ENCODE measurements at regions not wholly inside any gene's neighbourhood (a gene's known extent, or its start where the extent isn't known, plus 50 kb on each side); places are given as distances from the start of the nearest gene placed in this dataset.
A peak's percentile ranks its signal among the peaks of the same experiment; 100 is the strongest.

GRCh38 chrX:39534949-39535348 lies 562.8 kb downstream of the BCOR start:
- Histone ChIP-seq H3K27ac (no peak overlapping the region), H3K9me2 (ENCODE audit: insufficient read depth) (no peaks in the 10 kb centered on the region), H3K4me3 (no peak overlapping the region), H3K27me3 (replicated peaks; ENCODE audit: insufficient read depth) (no peaks in the 10 kb centered on the region), H4K20me1 (ENCODE audit: insufficient read depth) (no peaks in the 10 kb centered on the region), H3K79me2 (ENCODE audit: insufficient read depth) (no peaks in the 10 kb centered on the region), H3K4me1 (ENCODE audit: insufficient read depth) (no peaks in the 10 kb centered on the region), H3K9ac (no peak overlapping the region), H3K36me3 (ENCODE audit: low read depth) (no peaks in the 10 kb centered on the region), H3K4me2 (ENCODE audit: unreplicated experiment) (no peak overlapping the region), H3K9me3 (ENCODE audit: low read depth) (no peaks in the 10 kb centered on the region), H3F3A (ENCODE audit: insufficient read depth) (no peaks in the 10 kb centered on the region), H2AFZ (no peak overlapping the region)
- TF ChIP-seq EZH2 (IDR thresholded peaks at IDR 0.05; ENCODE audit: insufficient read depth, poor library complexity, severe bottlenecking) = no peak
- 61 to 70% methylated on average over 7 of the region's 7 CpGs for WGBS, 2 experiments (ENCODE audit: low coverage in 1 of 2, low lambda C conversion rate in 2 of 2, missing lambda C conversion rate in 2 of 2)
- in situ Hi-C loops (cut with MboI) = no loop called here
- no peak for DNase-seq

GRCh38 chrX:39536211-39536610 lies 561.5 kb downstream of the BCOR start:
- Histone ChIP-seq H3K4me3 (no peak overlapping the region), H3K27ac (no peak overlapping the region), H3K4me2 (ENCODE audit: unreplicated experiment) (no peak overlapping the region), H2AFZ (no peak overlapping the region), H3K4me1 (ENCODE audit: insufficient read depth) (no peaks in the 10 kb centered on the region), H3K36me3 (ENCODE audit: low read depth) (no peaks in the 10 kb centered on the region), H3K9me3 (ENCODE audit: low read depth) (no peaks in the 10 kb centered on the region), H3K27me3 (replicated peaks; ENCODE audit: insufficient read depth) (no peaks in the 10 kb centered on the region), H3K9me2 (ENCODE audit: insufficient read depth) (no peaks in the 10 kb centered on the region), H4K20me1 (ENCODE audit: insufficient read depth) (no peaks in the 10 kb centered on the region), H3K9ac (no peak overlapping the region), H3K79me2 (ENCODE audit: insufficient read depth) (no peaks in the 10 kb centered on the region), H3F3A (ENCODE audit: insufficient read depth) (no peaks in the 10 kb centered on the region)
- in situ Hi-C loops (cut with MboI) = no loop called here
- 21 to 40% methylated on average over 6 to 12 of the region's 12 CpGs for WGBS, 2 experiments (ENCODE audit: low coverage in 1 of 2, low lambda C conversion rate in 2 of 2, missing lambda C conversion rate in 2 of 2)
- TF ChIP-seq EZH2phosphoT487 (IDR thresholded peaks at IDR 0.05; ENCODE audit: insufficient read depth, low read depth) (no peak), EZH2 (IDR thresholded peaks at IDR 0.05; ENCODE audit: insufficient read depth, poor library complexity, severe bottlenecking) (no peak)
- DNase-seq = no peak

- H3K4me2 ChIP-seq (ENCODE audit: unreplicated experiment) = no peak overlapping the region
- no peak overlapping the region for H3K27ac ChIP-seq
- WGBS, 2 experiments (ENCODE audit: low coverage in 1 of 2, low lambda C conversion rate in 2 of 2, missing lambda C conversion rate in 2 of 2) = 0 to 21% methylated on average over 1 to 3 of the region's 5 CpGs
- H3K9me3 ChIP-seq (ENCODE audit: low read depth) = no peaks in the 10 kb centered on the region
- H3K4me1 ChIP-seq (ENCODE audit: insufficient read depth) = no peaks in the 10 kb centered on the region
- H2AFZ ChIP-seq = no peak overlapping the region
- H3F3A ChIP-seq (ENCODE audit: insufficient read depth) = no peaks in the 10 kb centered on the region
- no peaks in the 10 kb centered on the region for H4K20me1 ChIP-seq (ENCODE audit: insufficient read depth)
- no peaks in the 10 kb centered on the region for H3K36me3 ChIP-seq (ENCODE audit: low read depth)
- H3K9ac ChIP-seq = no peak overlapping the region
- DNase-seq = no peak
- no peak for TF ChIP-seq EZH2 (IDR thresholded peaks at IDR 0.05; ENCODE audit: insufficient read depth, poor library complexity, severe bottlenecking)
- no peak for TF ChIP-seq EZH2phosphoT487 (IDR thresholded peaks at IDR 0.05; ENCODE audit: insufficient read depth, low read depth)
- H3K4me3 ChIP-seq = no peak overlapping the region
- H3K9me2 ChIP-seq (ENCODE audit: insufficient read depth) = no peaks in the 10 kb centered on the region
- H3K27me3 ChIP-seq (replicated peaks; ENCODE audit: insufficient read depth) = no peaks in the 10 kb centered on the region
- in situ Hi-C loops (cut with MboI) = no loop called here
- no peaks in the 10 kb centered on the region for H3K79me2 ChIP-seq (ENCODE audit: insufficient read depth)
Observed at GRCh38 chrX:39541881-39542280, 555.9 kb downstream of the BCOR start.

DNA sequence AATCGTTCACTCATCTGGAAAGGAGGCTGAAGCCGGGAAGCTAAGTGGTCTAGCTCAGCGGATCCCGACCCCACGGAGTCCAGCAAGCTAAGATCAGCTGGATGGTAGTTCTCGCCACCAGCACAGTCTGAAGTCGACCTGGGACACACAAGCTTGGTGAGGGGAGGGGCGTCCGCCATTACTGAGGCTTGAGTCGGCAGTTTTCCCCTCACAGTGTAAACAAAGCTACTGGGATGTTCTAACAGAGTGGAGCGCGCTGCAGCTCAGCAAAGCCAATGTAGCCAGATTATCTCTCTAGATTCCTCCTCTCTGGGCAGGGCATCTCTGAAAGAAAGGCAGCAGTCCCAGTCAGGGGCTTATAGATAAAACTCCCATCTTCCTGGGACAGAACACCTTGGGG lies 555.4 kb downstream of the BCOR start:
- Histone ChIP-seq H2AFZ (no peak overlapping the region), H3K27me3 (replicated peaks; ENCODE audit: insufficient read depth) (no peaks in the 10 kb centered on the region), H3F3A (ENCODE audit: insufficient read depth) (no peaks in the 10 kb centered on the region), H3K27ac (no peak overlapping the region), H4K20me1 (ENCODE audit: insufficient read depth) (no peaks in the 10 kb centered on the region), H3K36me3 (ENCODE audit: low read depth) (no peaks in the 10 kb centered on the region), H3K9me2 (ENCODE audit: insufficient read depth) (no peaks in the 10 kb centered on the region), H3K4me3 (no peak overlapping the region), H3K9me3 (ENCODE audit: low read depth) (no peaks in the 10 kb centered on the region), H3K79me2 (ENCODE audit: insufficient read depth) (no peaks in the 10 kb centered on the region), H3K9ac (no peak overlapping the region), H3K4me1 (ENCODE audit: insufficient read depth) (no peaks in the 10 kb centered on the region), H3K4me2 (ENCODE audit: unreplicated experiment) (no peak overlapping the region)
- in situ Hi-C loops (cut with MboI) = no loop called here
- WGBS, 2 experiments (ENCODE audit: low coverage in 1 of 2, low lambda C conversion rate in 2 of 2, missing lambda C conversion rate in 2 of 2) = 47 to 65% methylated on average over 8 to 12 of the region's 12 CpGs
- no peak for DNase-seq
- TF ChIP-seq EZH2phosphoT487 (IDR thresholded peaks at IDR 0.05; ENCODE audit: insufficient read depth, low read depth) (no peak), EZH2 (IDR thresholded peaks at IDR 0.05; ENCODE audit: insufficient read depth, poor library complexity, severe bottlenecking) (no peak)

DNA sequence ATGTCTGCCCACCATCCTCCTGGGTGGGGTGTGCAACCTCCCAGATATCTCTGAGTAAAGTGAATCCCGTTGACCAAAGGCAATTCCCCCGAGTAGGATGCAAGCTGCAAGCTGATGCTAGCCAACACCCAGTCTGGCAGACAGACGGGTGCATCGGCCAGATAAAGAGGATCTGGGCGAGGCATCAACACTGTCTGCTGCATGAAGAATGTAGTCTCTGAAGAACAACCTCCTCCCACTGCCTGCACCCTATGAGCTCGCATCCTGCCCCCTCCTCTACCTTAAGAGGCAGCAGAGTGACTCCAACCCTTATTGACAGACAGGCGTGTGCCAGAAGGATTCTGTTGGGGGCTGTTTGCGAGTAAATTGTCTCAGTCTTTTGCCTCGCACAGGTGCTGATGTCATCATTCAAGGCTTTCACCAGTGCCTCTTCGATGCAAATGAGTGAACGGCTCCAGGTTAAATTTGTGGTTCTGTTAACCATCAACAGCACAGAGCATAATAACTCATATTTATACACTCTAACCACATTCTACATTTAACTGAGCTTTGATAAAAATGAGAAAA lies 546.9 kb downstream of the BCOR start:
- Histone ChIP-seq H2AFZ (no peak overlapping the region), H3K36me3 (ENCODE audit: low read depth) (no peaks in the 10 kb centered on the region), H3K9ac (no peak overlapping the region), H4K20me1 (ENCODE audit: insufficient read depth) (no peaks in the 10 kb centered on the region), H3K9me2 (ENCODE audit: insufficient read depth) (no peaks in the 10 kb centered on the region), H3K4me1 (ENCODE audit: insufficient read depth) (no peaks in the 10 kb centered on the region), H3K4me3 (no peak overlapping the region), H3K27me3 (replicated peaks; ENCODE audit: insufficient read depth) (no peaks in the 10 kb centered on the region), H3K79me2 (ENCODE audit: insufficient read depth) (no peaks in the 10 kb centered on the region), H3F3A (ENCODE audit: insufficient read depth) (no peaks in the 10 kb centered on the region), H3K4me2 (ENCODE audit: unreplicated experiment) (no peak overlapping the region), H3K9me3 (ENCODE audit: low read depth) (no peaks in the 10 kb centered on the region), H3K27ac (no peak overlapping the region)
- no peak for TF ChIP-seq EZH2phosphoT487 (IDR thresholded peaks at IDR 0.05; ENCODE audit: insufficient read depth, low read depth)
- no peak for TF ChIP-seq EZH2 (IDR thresholded peaks at IDR 0.05; ENCODE audit: insufficient read depth, poor library complexity, severe bottlenecking)
- WGBS, 2 experiments (ENCODE audit: low coverage in 1 of 2, low lambda C conversion rate in 2 of 2, missing lambda C conversion rate in 2 of 2) = 8 to 15% methylated on average over 10 to 11 of the region's 11 CpGs
- in situ Hi-C loops (cut with MboI) = no loop called here
- DNase-seq = peak; percentile 20
